HG03439 (cell line): ENCODE measurements at regions not wholly inside any gene's neighbourhood (a gene's known extent, or its start where the extent isn't known, plus 50 kb on each side); places are given as distances from the start of the nearest gene placed in this dataset.
"Not testable (repeated sequence)": the region's sequence is repeated elsewhere in the genome, so short reads cannot be mapped to it uniquely, and the experiment has no call there.

Source experiments
- ATAC-seq: cut with Tn5 transposase; IDR thresholded peaks from one replicate; pipeline ENCODE4 v1.9.1; 2021; ENCODE audit warnings: mild to moderate bottlenecking, moderate library complexity; ENCODE audit not compliant: unreplicated experiment

- ATAC-seq: no peak
Observed at GRCh38 chr9:118630079-118630478, 739.2 kb downstream of the BRINP1 start.

- ATAC-seq: no peak
Observed at GRCh38 chr9:118630931-118631595, 738.2 kb downstream of the BRINP1 start.

- no peak for ATAC-seq
Observed at GRCh38 chr9:118631956-118632355, 737.3 kb downstream of the BRINP1 start.

- ATAC-seq: no peak
Observed at GRCh38 chr9:118635416-118635815, 733.8 kb downstream of the BRINP1 start.

GRCh38 chr9:118637681-118638080 lies 731.6 kb downstream of the BRINP1 start:
- no peak for ATAC-seq

GRCh38 chr9:118640836-118641560 lies 728.2 kb downstream of the BRINP1 start:
- no peak for ATAC-seq

GRCh38 chr9:118643118-118643517 lies 726.1 kb downstream of the BRINP1 start:
- no peak for ATAC-seq

GRCh38 chr9:118644066-118644465 lies 725.2 kb downstream of the BRINP1 start:
- no peak for ATAC-seq

GRCh38 chr9:118647331-118647730 lies 721.9 kb downstream of the BRINP1 start:
- ATAC-seq: no peak

- ATAC-seq: no peak
Observed at GRCh38 chr9:118650417-118650816, 718.8 kb downstream of the BRINP1 start.

- ATAC-seq: no peak
Observed at GRCh38 chr9:118651511-118651910, 717.7 kb downstream of the BRINP1 start.

GRCh38 chr9:118652258-118652657 lies 717.0 kb downstream of the BRINP1 start:
- no peak for ATAC-seq

GRCh38 chr9:118652912-118653311 lies 716.3 kb downstream of the BRINP1 start:
- ATAC-seq: no peak

GRCh38 chr9:118659011-118659410 lies 710.2 kb downstream of the BRINP1 start:
- ATAC-seq: no peak

- no peak for ATAC-seq
Observed at GRCh38 chr9:118665226-118665919, 703.9 kb downstream of the BRINP1 start.

GRCh38 chr9:118670011-118670953 lies 699.0 kb downstream of the BRINP1 start:
- ATAC-seq: no peak

- no peak for ATAC-seq
Observed at GRCh38 chr9:118674942-118675341, 694.3 kb downstream of the BRINP1 start.

- ATAC-seq: not testable (repeated sequence)
Observed at GRCh38 chr9:118677936-118678653, 691.1 kb downstream of the BRINP1 start.

GRCh38 chr9:118686959-118687358 lies 682.3 kb downstream of the BRINP1 start:
- no peak for ATAC-seq

GRCh38 chr9:118689280-118689679 lies 680.0 kb downstream of the BRINP1 start:
- ATAC-seq: no peak
